ENCODE measurements at regions not wholly inside any gene's neighbourhood (a gene's known extent, or its start where the extent isn't known, plus 50 kb on each side); places are given as distances from the start of the nearest gene placed in this dataset.
"Not testable (repeated sequence)": the region's sequence is repeated elsewhere in the genome, so short reads cannot be mapped to it uniquely, and the experiment has no call there.

DNA sequence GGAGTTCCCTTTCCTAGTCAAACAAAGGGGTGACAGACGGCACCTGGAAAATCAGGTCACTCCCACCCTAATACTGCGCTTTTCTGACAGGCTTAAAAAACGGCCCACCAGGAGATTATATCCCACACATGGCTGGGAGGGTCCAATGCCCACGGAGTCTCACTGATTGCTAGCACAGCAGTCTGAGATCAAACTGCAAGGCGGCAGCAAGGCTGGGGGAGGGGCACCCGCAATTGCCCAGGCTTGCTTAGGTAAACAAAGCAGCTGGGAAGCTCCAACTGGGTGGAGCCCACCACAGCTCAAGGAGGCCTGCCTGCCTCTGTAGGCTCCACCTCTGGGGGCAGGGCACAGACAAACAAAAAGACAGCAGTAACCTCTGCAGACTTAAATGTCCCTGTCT lies 1032.9 kb downstream of the TDRD15 start:
- in situ Hi-C loops (cut with HindIII; ENCODE audit: low sequenced_read_pairs), result not testable (repeated sequence)

DNA sequence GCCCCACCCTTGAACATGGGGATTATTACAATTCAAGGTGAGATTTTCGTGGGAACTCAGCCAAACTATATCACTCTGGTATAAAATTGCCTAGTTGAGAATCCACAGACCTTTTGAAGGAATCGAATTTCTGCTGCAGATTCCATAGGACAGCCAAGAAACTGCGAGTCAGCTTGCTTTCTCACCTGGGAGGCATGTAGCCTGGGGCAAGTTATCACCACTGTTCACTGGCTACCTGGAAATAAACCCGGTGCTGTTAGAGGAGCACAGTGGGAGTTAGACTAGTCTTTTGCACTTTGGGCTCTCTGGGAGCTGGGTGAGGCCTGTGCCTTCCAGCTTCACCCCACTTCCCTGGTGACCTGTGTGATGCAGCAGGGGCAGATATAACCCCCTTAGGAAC lies 1043.5 kb downstream of the TDRD15 start:
- in situ Hi-C loops (cut with HindIII; ENCODE audit: low sequenced_read_pairs), result no loop called here

- in situ Hi-C loops (cut with HindIII; ENCODE audit: low sequenced_read_pairs), result no loop called here
Observed at GRCh38 chr2:22175003-22175402, 1051.2 kb downstream of the TDRD15 start.

DNA sequence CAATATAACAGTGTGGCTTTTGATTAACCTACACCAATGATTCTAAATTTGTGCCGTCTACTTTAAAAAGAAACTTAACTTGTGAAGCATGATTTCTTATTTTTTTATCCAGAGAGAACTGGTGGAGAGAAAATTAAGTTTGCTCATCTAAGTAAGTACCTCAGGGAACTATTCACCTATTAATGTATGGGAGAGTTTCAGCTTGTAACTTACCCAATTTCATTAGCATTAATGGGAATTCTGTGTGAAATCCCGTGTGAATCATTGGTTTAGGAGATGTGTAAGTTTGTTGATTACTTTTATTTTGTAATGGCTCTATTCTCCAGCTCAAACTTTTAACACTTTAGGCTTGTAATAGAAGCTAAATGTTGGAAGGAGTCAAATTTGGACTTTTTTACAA lies 1061.5 kb downstream of the TDRD15 start:
- in situ Hi-C loops (cut with HindIII; ENCODE audit: low sequenced_read_pairs), result no loop called here

- in situ Hi-C loops (cut with HindIII; ENCODE audit: low sequenced_read_pairs), result not testable (repeated sequence)
Observed at GRCh38 chr2:22186261-22186828, 1062.6 kb downstream of the TDRD15 start.

- in situ Hi-C loops (cut with HindIII; ENCODE audit: low sequenced_read_pairs), result no loop called here
Observed at GRCh38 chr2:22189893-22190480, 1066.2 kb downstream of the TDRD15 start.

GRCh38 chr2:22194218-22194617 lies 1070.5 kb downstream of the TDRD15 start:
- in situ Hi-C loops (cut with HindIII; ENCODE audit: low sequenced_read_pairs), result no loop called here

GRCh38 chr2:22196806-22197205 lies 1073.0 kb downstream of the TDRD15 start:
- in situ Hi-C loops (cut with HindIII; ENCODE audit: low sequenced_read_pairs), result no loop called here

GRCh38 chr2:22198381-22199283 lies 1074.9 kb downstream of the TDRD15 start:
- in situ Hi-C loops (cut with HindIII; ENCODE audit: low sequenced_read_pairs), result no loop called here

DNA sequence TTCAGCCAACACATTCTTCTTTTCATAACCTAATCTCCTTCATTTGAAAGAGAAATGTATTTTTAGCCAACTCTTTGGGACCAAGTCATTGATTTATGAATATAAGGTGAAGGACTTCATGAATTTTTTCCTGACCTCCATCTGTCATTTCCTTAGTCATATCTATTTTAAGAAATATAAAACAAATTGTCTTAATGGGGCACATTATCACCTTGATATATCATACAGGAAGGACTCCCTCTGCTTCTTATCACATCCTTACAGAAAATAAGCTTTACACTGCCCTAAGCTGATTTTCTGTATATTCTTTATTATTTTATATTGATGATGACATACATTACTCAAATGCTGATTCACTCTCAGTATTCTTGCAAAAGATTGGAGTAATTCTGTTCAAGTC lies 1076.2 kb downstream of the TDRD15 start:
- in situ Hi-C loops (cut with HindIII; ENCODE audit: low sequenced_read_pairs), result no loop called here

- in situ Hi-C loops (cut with HindIII; ENCODE audit: low sequenced_read_pairs), result no loop called here
Observed at GRCh38 chr2:22209545-22209944, 1085.8 kb downstream of the TDRD15 start.

- in situ Hi-C loops (cut with HindIII; ENCODE audit: low sequenced_read_pairs), result no loop called here
Observed at GRCh38 chr2:22213237-22213636, 1089.5 kb downstream of the TDRD15 start.

- in situ Hi-C loops (cut with HindIII; ENCODE audit: low sequenced_read_pairs), result no loop called here
Observed at GRCh38 chr2:22215517-22215916, 1091.7 kb downstream of the TDRD15 start.

DNA sequence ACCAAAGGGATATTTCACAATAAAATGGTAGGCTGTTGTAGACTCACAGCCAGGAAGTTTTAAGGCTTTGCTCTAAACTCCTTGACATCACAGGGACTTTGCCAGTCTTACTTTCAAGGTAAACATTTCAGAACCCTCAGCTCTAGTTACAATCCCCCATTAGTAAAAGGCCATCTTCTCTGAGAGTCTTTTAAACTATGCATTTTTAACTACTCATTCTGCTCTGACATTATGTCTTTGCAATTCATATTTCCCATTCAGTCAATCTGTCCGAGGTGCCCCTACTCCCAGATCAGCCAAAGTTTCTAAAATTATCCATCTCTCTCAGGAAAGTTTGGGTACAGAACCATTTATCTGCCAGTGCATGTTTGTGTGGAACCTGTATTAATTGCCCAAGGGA lies 1094.1 kb downstream of the TDRD15 start:
- in situ Hi-C loops (cut with HindIII; ENCODE audit: low sequenced_read_pairs), result no loop called here

DNA sequence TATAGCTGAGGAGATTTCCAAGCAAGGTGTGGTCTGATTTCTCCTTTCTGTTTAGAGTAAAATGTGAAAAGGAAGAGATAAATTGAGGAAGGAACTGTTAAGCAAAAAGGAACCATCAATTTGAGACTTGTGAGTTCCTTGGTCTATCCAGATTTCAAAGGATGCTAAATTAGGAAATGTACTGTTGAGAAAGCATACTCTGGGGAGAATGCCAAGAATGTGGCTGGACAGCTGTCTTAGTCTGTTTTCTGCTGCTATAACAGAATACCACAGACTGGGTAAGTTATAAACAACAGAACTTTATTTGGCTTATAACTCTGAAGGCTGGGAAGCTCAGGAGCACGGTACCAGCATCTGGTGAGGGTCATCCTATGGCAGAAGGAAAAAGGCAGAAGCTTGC lies 1097.2 kb downstream of the TDRD15 start:
- in situ Hi-C loops (cut with HindIII; ENCODE audit: low sequenced_read_pairs), result no loop called here

DNA sequence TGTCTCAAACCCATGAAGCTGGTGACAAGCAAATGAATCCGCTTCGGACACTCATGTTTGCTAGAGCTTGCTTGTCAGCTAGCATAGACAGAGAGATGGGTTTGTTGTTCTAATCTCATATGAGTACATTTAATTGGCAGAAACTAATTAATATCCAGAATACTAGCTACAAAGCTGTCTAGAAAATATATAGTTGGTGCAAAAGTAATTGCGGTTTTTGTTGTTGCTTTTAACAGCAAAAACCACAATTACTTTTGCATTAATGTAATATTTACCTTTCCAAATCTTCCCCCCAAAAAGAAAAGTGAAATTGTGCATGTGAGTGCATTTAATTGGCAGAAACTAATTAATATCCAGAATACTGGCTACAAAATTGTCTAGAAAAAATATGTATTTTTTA lies 1115.2 kb downstream of the TDRD15 start:
- in situ Hi-C loops (cut with HindIII; ENCODE audit: low sequenced_read_pairs), result no loop called here

DNA sequence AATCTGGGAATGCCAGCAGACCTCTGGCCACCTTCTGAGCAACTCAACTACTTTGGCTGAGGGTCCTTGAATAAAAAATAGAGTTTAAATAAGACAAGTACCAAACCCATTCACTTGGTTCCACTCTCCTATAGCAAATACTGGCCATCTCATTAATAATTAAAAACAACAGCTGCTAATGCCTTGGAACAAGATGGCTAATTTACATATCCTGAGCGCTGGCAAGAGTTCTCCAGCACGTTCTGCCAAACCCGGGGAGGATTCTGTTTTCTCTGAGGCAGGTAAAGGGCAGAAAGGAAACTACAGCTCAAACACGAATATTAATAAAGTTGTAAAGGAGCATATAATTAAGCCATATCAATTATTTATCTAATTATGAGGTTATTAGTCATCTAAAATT lies 1123.7 kb downstream of the TDRD15 start:
- in situ Hi-C loops (cut with HindIII; ENCODE audit: low sequenced_read_pairs), result no loop called here

DNA sequence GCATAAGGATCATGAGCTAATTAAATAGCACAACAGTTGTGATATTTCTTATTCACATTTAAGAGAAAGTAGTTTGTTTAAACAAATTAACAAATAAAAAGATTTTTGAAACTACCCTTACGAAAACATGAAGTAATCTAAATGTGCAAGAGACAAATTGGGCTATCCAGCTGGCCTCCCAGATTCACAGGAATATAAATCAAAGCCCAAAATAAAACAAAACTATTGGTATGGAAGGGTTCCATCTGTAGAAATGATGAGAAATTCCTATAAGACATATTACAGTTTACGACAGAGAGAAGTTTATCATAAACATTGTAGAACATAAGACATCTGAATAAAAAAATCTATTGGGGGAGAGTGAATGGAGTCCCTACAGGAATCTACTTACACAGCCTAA lies 1125.1 kb downstream of the TDRD15 start:
- in situ Hi-C loops (cut with HindIII; ENCODE audit: low sequenced_read_pairs), result no loop called here

DNA sequence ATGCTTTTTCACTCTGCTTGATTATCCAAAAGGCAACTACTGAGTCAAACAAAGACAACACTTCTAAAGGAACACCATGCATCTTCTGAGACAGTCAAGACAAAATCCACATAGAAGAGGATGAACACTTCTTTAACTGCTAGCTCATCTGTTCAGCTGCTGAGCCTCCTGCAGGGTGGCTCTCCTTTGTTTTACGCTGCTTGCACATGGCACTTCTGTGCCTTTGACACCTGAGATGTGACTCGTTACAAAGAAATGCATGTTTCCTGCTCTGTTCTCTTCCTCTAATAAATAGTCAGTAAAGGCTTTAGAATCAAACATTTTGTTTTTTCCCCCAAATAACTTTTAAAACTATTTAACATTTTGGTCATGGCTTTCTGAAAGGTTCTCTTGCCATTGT lies 1129.4 kb downstream of the TDRD15 start:
- in situ Hi-C loops (cut with HindIII; ENCODE audit: low sequenced_read_pairs), result no loop called here

DNA sequence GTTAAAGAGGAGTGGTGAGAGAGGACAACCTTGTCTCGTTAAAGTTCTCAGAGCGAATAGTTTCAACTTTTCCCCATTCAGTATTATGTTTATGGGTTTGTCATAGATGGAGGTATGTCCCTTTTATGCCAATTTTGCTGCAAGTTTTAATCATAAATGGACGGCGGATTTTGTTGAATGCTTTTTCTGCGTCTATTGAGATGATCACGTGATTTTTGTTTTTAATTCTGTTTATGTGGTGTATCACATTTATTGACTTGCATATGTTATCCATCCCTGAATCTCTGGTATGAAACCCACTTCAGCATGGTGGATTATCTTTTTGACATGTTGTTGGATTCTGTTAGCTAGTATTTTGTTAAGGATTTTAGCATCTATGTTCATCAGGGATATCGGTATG lies 1123.8 kb upstream of the KLHL29 start:
- in situ Hi-C loops (cut with HindIII; ENCODE audit: low sequenced_read_pairs), result no loop called here

DNA sequence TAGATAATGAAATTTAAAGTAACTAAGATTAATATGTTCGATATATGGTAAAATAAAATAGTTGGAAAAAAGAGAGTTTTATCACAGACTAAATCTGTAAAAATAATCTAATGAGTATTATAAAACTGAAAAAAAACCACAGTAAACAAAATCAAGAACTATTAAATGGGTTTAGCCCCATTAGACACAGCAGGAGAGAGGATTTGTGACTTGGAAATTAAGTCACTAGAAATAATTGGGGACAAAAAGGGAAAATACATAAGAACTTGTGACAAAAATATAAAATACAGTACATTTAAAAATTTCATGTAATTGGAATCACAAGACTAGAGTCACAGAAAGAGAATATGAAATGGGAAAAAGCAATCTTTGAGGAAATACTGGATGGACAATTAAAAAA lies 1114.6 kb upstream of the KLHL29 start:
- in situ Hi-C loops (cut with HindIII; ENCODE audit: low sequenced_read_pairs), result no loop called here

- in situ Hi-C loops (cut with HindIII; ENCODE audit: low sequenced_read_pairs), result no loop called here
Observed at GRCh38 chr2:22273853-22274252, 1111.1 kb upstream of the KLHL29 start.

Measured in endothelial cell of hepatic sinusoid (primary cell).